GM12878 (cell line): ENCODE measurements at regions not wholly inside any gene's neighbourhood (a gene's known extent, or its start where the extent isn't known, plus 50 kb on each side); places are given as distances from the start of the nearest gene placed in this dataset.
A peak's percentile ranks its signal among the peaks of the same experiment; 100 is the strongest.

ENCODE experiments used
- ATAC-seq: fragments of 200-7000 bp; cut with Tn5 transposase; 3 replicates; pipeline ENCODE4 v1.9.1; 2020; ENCODE audit warnings: mild to moderate bottlenecking, moderate library complexity
- BruUV-seq: library from RNA; stranded (reverse); fragments of 400-500 nt; replicated peaks from 2 replicates; lab custom pipeline; 2021; lab: Mats Ljungman, UMichigan
- CTCF ChIA-PET: fragments of 300-600 bp; sonication (Branson Sonifier 250); formaldehyde crosslinking; extraction: SDS; loops from one replicate; lab custom pipeline; 2021; ENCODE audit warnings: inconsistent platforms; lab: Yijun Ruan, JAX
- POLR2A ChIA-PET: fragments of 350-600 bp; formaldehyde crosslinking; extraction: SDS; loops from one replicate; lab custom pipeline; 2021; ENCODE audit warnings: inconsistent platforms; lab: Charles Lee
- RAD21 ChIA-PET: fragments of 300-600 bp; sonication (Branson Sonifier 250); formaldehyde crosslinking; loops from one replicate; lab custom pipeline; 2023; ENCODE audit warnings: antibody characterized with exemption; ENCODE audit not compliant: unreplicated experiment; lab: Charles Lee
- SMC1A ChIA-PET: fragments of 300-600 bp; sonication (Branson Sonifier 250); formaldehyde crosslinking; loops from one replicate; lab custom pipeline; 2023; ENCODE audit not compliant: unreplicated experiment, uncharacterized antibody; lab: Charles Lee
- DNase-seq: peaks from one replicate; pipeline ENCODE4 v3.0.0-alpha.2; 2011; ENCODE audit warnings: low read depth, low spot score
- FAIRE-seq: peaks from 3 replicates; lab custom pipeline; 2011; peaks lifted over from hg19 to GRCh38; lab: Jason Lieb, UNC
- H2AFZ ChIP-seq: 2 replicates; pipeline ENCODE4 v1.6.0; 2011; ENCODE audit warnings: low read depth, low read length, control low read depth; ENCODE audit not compliant: control insufficient read depth
- H3K27ac ChIP-seq: 2 replicates; pipeline ENCODE4 v1.5.1; 2011; ENCODE audit warnings: control low read depth; ENCODE audit not compliant: control insufficient read depth, insufficient read depth
- H3K27me3 ChIP-seq, 2 experiments: replicated peaks in 1 of 2; 2 replicates each; pipeline versions ENCODE4 v1.6.0 to v1.6.1; 2011; ENCODE audit warnings: low read length in 1 of 2; ENCODE audit not compliant: control insufficient read depth in 2 of 2, insufficient read depth in 2 of 2
- H3K36me3 ChIP-seq, 2 experiments: 2 replicates each; pipeline ENCODE4 v1.5.1; 2011; ENCODE audit warnings: low read length in 1 of 2; ENCODE audit not compliant: control insufficient read depth in 2 of 2, insufficient read depth in 2 of 2
- H3K4me1 ChIP-seq: 2 replicates; pipeline ENCODE4 v1.6.1; 2011; ENCODE audit warnings: mild to moderate bottlenecking, low read length, moderate library complexity, mixed read lengths; ENCODE audit not compliant: control insufficient read depth, insufficient read depth
- H3K4me2 ChIP-seq: 2 replicates; pipeline ENCODE4 v1.6.0; 2011; ENCODE audit warnings: control low read depth; ENCODE audit not compliant: control insufficient read depth, insufficient read depth
- H3K4me3 ChIP-seq: fragments of 200-600 bp; sonication (generic); 2 replicates; pipeline ENCODE4 v1.5.1; 2016
- H3K79me2 ChIP-seq: 2 replicates; pipeline ENCODE4 v1.6.0; 2011; ENCODE audit warnings: low read length; ENCODE audit not compliant: control insufficient read depth, insufficient read depth
- H3K9ac ChIP-seq: 2 replicates; pipeline ENCODE4 v1.8.0; 2011; ENCODE audit warnings: low read length, control low read depth, mixed read lengths; ENCODE audit not compliant: control insufficient read depth, insufficient read depth
- H3K9me3 ChIP-seq: replicated peaks from 3 replicates; pipeline ENCODE4 v1.5.1; 2011; ENCODE audit warnings: mild to moderate bottlenecking, low read length; ENCODE audit not compliant: control insufficient read depth, insufficient read depth
- H4K20me1 ChIP-seq: 2 replicates; pipeline ENCODE4 v1.6.0; 2011; ENCODE audit not compliant: control insufficient read depth, insufficient read depth
- FOXK2 ChIP-seq: fragments of 450-650 bp; IDR thresholded peaks from 2 replicates; pipeline ENCODE4 v1.6.1; 2017; ENCODE audit warnings: mild to moderate bottlenecking, moderate library complexity
- KAT2A ChIP-seq: conservative IDR thresholded peaks from 2 replicates; pipeline ENCODE4 v1.6.1; 2011; ENCODE audit warnings: low read depth, low read length; ENCODE audit not compliant: control insufficient read depth
- LARP7 ChIP-seq: fragments of 450-650 bp; IDR thresholded peaks from 2 replicates; pipeline ENCODE4 v1.6.1; 2017; ENCODE audit warnings: mild to moderate bottlenecking
- MYC ChIP-seq: IDR thresholded peaks from 2 replicates; pipeline ENCODE4 v1.6.1; 2011; ENCODE audit warnings: mild to moderate bottlenecking, low read length, moderate library complexity, inconsistent platforms; ENCODE audit not compliant: insufficient read depth, insufficient replicate concordance, insufficient read length, severe bottlenecking
- NFXL1 ChIP-seq: fragments of 450-650 bp; IDR thresholded peaks from 2 replicates; pipeline ENCODE4 v1.6.1; 2017; ENCODE audit warnings: antibody characterized with exemption, mild to moderate bottlenecking, borderline replicate concordance
- PML ChIP-seq: IDR thresholded peaks from 2 replicates; pipeline ENCODE4 v1.6.1; 2012; ENCODE audit warnings: low read length, inconsistent platforms
- SMAD1 ChIP-seq: fragments of 450-650 bp; IDR thresholded peaks from 2 replicates; pipeline ENCODE4 v1.6.1; 2018; ENCODE audit warnings: mild to moderate bottlenecking, low read depth; ENCODE audit not compliant: partially characterized antibody
- STAT1 ChIP-seq: fragments of 450-650 bp; conservative IDR thresholded peaks from 2 replicates; pipeline ENCODE4 v1.6.1; 2014; ENCODE audit warnings: antibody characterized with exemption, mild to moderate bottlenecking
- STAT3 ChIP-seq: IDR thresholded peaks from 2 replicates; pipeline ENCODE4 v1.6.1; 2011; ENCODE audit warnings: low read depth, low read length, improper control_type of control experiment
- WGBS: methylation state at CpG from one replicate; pipeline ENCODE4 v1.1.6; 2016; ENCODE audit warnings: low lambda C conversion rate; ENCODE audit not compliant: insufficient replicate concordance, insufficient coverage; ENCODE audit errors: missing lambda C conversion rate; 5-methylcytosine and 5-hydroxymethylcytosine counted together
- in situ Hi-C: fragments of 300-500 bp; cut with MboI; formaldehyde crosslinking; loops from 9 replicates; pipeline ENCODE4 v1.14.3; 2018; ENCODE audit warnings: mixed read lengths
- intact Hi-C: fragments of 100-400 bp; cut with micrococcal nuclease; formaldehyde crosslinking; loops from one replicate; pipeline ENCODE4 v1.14.2; 2022; ENCODE audit not compliant: unreplicated experiment
- TF ChIP-seq, protein P1 (sequence below): fragments of 450-650 bp; IDR thresholded peaks from 2 replicates; pipeline ENCODE4 v1.6.1; 2016; ENCODE audit warnings: mild to moderate bottlenecking
- TF ChIP-seq, protein P2 (sequence below): IDR thresholded peaks from 2 replicates; pipeline ENCODE4 v1.6.1; 2012; ENCODE audit warnings: mild to moderate bottlenecking, low read depth, low read length

DNA sequence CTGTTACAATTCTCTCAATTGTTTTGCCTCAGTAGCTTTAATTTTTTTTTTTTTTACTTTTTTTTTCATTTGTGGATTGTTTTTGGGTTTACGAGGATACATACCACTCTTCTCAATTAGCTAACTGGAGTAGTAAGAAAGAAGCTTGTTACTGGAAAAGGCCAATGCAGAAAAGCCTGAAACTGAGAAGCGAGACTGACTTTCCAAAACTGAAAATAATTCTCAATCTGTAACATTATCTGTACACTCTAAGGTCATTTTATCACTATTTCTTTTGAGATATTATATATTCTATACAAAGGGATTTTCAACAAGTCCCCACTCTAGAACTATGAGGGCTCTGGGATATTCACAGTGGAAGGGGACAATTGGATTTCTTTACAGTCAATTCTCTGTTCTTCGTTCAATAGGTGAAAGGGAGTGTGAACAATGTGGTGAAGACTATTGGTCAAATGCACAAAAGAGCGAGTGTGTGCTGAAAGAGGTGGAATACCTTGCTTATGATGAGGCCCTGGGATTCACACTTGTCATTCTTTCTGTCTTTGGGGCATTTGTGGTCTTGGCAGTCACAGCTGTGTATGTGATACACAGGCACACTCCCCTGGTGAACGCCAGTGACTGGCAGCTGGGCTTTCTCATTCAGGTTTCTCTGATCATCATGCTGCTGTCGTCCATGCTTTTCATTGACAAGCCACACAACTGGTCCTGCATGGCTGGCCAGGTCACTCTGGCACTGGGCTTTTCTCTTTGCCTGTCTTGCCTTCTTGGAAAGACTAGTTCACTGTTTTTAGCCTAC is 83.9 kb upstream of the KCNAB1 start:
- ATAC-seq (peak; percentile 34; the same call in 2 of the 3 replicates), DNase-seq (no peak), FAIRE-seq (no peak)
- no TSS peak for BruUV-seq
- intact Hi-C loops: no loop called here
- H3K9ac ChIP-seq: no peak overlapping the region
- no peaks in the 10 kb centered on the region for H3K36me3 ChIP-seq
- ChIA-PET SMC1A (no interaction called here), POLR2A (no interaction called here), CTCF (no interaction called here), RAD21 (interaction anchor here (0.6 kb wide), 1 partner anchor 326 kb away, joined by 3 read pairs; no protein-coding TSS in a partner anchor)
- in situ Hi-C loops: no loop called here
- H3K9me3 ChIP-seq: no peaks in the 10 kb centered on the region
- no peak overlapping the region for H3K4me2 ChIP-seq
- H3K4me3 ChIP-seq: no peak overlapping the region
- H3K4me1 ChIP-seq: no peaks in the 10 kb centered on the region
- no peaks in the 10 kb centered on the region for H3K79me2 ChIP-seq
- TF ChIP-seq, protein P1, sequence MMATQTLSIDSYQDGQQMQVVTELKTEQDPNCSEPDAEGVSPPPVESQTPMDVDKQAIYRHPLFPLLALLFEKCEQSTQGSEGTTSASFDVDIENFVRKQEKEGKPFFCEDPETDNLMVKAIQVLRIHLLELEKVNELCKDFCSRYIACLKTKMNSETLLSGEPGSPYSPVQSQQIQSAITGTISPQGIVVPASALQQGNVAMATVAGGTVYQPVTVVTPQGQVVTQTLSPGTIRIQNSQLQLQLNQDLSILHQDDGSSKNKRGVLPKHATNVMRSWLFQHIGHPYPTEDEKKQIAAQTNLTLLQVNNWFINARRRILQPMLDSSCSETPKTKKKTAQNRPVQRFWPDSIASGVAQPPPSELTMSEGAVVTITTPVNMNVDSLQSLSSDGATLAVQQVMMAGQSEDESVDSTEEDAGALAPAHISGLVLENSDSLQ: peak; percentile 16; the same call in 1 of the 2 replicates
- TF ChIP-seq STAT3 (no peak), SMAD1 (no peak)
- H4K20me1 ChIP-seq: no peaks in the 10 kb centered on the region
- no peak overlapping the region for H2AFZ ChIP-seq
- H3K27me3 ChIP-seq: no peaks in the 10 kb centered on the region
- H3K27ac ChIP-seq: no peak overlapping the region
- 33% methylated on average over 6 of the region's 6 CpGs for WGBS

DNA sequence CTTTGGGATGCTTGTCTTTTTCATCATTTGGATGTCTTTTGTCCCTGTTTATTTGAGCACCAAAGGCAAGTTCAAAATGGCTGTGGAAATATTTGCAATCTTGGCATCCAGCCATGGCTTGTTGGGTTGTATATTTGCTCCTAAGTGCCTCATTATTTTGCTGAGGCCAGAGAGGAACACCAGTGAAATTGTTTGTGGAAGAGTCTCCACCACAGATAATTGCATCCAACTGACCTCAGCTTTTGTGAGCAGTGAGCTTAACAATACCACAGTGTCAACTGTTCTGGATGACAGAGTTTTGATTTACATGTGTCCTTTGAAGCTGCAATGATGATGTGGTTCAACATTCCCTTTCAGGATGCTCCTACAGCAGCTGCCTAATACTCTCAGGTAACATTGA is 83.0 kb upstream of the KCNAB1 start:
- Histone ChIP-seq H4K20me1 (no peaks in the 10 kb centered on the region), H3K9ac (no peak overlapping the region), H3K36me3 (no peaks in the 10 kb centered on the region), H3K4me1 (no peaks in the 10 kb centered on the region), H3K79me2 (no peaks in the 10 kb centered on the region), H3K27ac (no peak overlapping the region), H3K4me2 (no peak overlapping the region), H3K4me3 (no peak overlapping the region), H3K9me3 (no peaks in the 10 kb centered on the region), H3K27me3 (no peaks in the 10 kb centered on the region), H2AFZ (no peak overlapping the region)
- RAD21 ChIA-PET: no interaction called here
- SMC1A ChIA-PET: no interaction called here
- intact Hi-C loops (no loop called here), in situ Hi-C loops (no loop called here)
- TF ChIP-seq, protein P2, sequence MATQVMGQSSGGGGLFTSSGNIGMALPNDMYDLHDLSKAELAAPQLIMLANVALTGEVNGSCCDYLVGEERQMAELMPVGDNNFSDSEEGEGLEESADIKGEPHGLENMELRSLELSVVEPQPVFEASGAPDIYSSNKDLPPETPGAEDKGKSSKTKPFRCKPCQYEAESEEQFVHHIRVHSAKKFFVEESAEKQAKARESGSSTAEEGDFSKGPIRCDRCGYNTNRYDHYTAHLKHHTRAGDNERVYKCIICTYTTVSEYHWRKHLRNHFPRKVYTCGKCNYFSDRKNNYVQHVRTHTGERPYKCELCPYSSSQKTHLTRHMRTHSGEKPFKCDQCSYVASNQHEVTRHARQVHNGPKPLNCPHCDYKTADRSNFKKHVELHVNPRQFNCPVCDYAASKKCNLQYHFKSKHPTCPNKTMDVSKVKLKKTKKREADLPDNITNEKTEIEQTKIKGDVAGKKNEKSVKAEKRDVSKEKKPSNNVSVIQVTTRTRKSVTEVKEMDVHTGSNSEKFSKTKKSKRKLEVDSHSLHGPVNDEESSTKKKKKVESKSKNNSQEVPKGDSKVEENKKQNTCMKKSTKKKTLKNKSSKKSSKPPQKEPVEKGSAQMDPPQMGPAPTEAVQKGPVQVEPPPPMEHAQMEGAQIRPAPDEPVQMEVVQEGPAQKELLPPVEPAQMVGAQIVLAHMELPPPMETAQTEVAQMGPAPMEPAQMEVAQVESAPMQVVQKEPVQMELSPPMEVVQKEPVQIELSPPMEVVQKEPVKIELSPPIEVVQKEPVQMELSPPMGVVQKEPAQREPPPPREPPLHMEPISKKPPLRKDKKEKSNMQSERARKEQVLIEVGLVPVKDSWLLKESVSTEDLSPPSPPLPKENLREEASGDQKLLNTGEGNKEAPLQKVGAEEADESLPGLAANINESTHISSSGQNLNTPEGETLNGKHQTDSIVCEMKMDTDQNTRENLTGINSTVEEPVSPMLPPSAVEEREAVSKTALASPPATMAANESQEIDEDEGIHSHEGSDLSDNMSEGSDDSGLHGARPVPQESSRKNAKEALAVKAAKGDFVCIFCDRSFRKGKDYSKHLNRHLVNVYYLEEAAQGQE: no peak
- TF ChIP-seq KAT2A (no peak), STAT1 (no peak), PML (no peak), NFXL1 (no peak), MYC (no peak), FOXK2 (no peak), LARP7 (no peak)
- POLR2A ChIA-PET: no interaction called here
- no TSS peak for BruUV-seq
- no peak for DNase-seq
- CTCF ChIA-PET: no interaction called here
- no peak for ATAC-seq
- no peak for FAIRE-seq
